Lower lobe of right lung (tissue), 2 donors: ENCODE measurements at regions not wholly inside any gene's neighbourhood (a gene's known extent, or its start where the extent isn't known, plus 50 kb on each side); places are given as distances from the start of the nearest gene placed in this dataset.

Source experiments
- ATAC-seq, 2 donors: fragments of 200-7000 bp; cut with Tn5 transposase; one replicate each; pipeline ENCODE4 v1.9.1; 2020 to 2022; ENCODE audit warnings: mild to moderate bottlenecking in 2 of 2, moderate library complexity in 2 of 2
- DNase-seq: peaks from one replicate; pipeline ENCODE4 v3.0.0-alpha.2; 2020
- H3K27ac ChIP-seq: fragments of 200-600 bp; one replicate; pipeline ENCODE4 v1.8.0; 2022
- H3K27me3 ChIP-seq: fragments of 200-600 bp; one replicate; pipeline ENCODE4 v1.8.0; 2022; ENCODE audit warnings: low read depth
- H3K36me3 ChIP-seq: fragments of 200-600 bp; one replicate; pipeline ENCODE4 v1.8.0; 2022; ENCODE audit warnings: mild to moderate bottlenecking
- H3K4me1 ChIP-seq: fragments of 200-600 bp; one replicate; pipeline ENCODE4 v1.8.0; 2022
- H3K4me3 ChIP-seq: fragments of 200-600 bp; one replicate; pipeline ENCODE4 v1.8.0; 2022; ENCODE audit warnings: mild to moderate bottlenecking
- H3K9me3 ChIP-seq: fragments of 200-600 bp; one replicate; pipeline ENCODE4 v1.8.0; 2022
- intact Hi-C: fragments of 100-400 bp; cut with DNase I; formaldehyde crosslinking; loops from one replicate; pipeline ENCODE4 v1.11.0; 2022
- TF ChIP-seq, protein P1 (sequence below): fragments of 200-600 bp; IDR thresholded peaks from one replicate; pipeline ENCODE4 v1.8.0; 2022; ENCODE audit warnings: antibody characterized with exemption, mild to moderate bottlenecking
- donor health status: DM: no; HTN: yes; CAD: no; lungs with severe emphysema.

DNA sequence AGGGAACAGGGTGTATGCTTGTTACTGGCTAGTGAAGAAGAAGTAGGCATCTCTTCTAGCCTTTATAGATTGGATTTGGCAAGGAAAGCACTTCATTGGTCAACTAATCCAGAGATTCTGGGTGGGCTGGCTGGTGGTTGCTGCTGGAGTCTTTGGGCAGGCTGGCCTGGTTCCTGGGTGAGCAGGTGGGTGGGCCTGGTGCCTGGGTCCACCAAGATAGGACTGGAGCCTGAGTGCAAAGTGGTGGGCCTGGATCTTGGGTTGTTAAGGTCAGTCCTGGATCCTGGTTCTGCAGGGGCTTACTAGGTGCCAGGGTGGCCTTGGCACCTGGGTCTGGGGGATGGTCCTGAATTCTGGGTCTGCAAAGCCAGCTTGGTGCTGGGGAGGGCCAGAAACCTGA, 482.4 kb upstream of the GHITM start:
- TF ChIP-seq, protein P1, sequence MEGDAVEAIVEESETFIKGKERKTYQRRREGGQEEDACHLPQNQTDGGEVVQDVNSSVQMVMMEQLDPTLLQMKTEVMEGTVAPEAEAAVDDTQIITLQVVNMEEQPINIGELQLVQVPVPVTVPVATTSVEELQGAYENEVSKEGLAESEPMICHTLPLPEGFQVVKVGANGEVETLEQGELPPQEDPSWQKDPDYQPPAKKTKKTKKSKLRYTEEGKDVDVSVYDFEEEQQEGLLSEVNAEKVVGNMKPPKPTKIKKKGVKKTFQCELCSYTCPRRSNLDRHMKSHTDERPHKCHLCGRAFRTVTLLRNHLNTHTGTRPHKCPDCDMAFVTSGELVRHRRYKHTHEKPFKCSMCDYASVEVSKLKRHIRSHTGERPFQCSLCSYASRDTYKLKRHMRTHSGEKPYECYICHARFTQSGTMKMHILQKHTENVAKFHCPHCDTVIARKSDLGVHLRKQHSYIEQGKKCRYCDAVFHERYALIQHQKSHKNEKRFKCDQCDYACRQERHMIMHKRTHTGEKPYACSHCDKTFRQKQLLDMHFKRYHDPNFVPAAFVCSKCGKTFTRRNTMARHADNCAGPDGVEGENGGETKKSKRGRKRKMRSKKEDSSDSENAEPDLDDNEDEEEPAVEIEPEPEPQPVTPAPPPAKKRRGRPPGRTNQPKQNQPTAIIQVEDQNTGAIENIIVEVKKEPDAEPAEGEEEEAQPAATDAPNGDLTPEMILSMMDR: no peak
- Histone ChIP-seq H3K9me3 (no peaks in the 10 kb centered on the region), H3K4me1 (no peaks in the 10 kb centered on the region), H3K36me3 (no peaks in the 10 kb centered on the region), H3K27me3 (no peaks in the 10 kb centered on the region), H3K27ac (no peak overlapping the region), H3K4me3 (no peak overlapping the region)
- DNase-seq: no peak
- intact Hi-C loops: no loop called here
- no peak for ATAC-seq

- DNase-seq (no peak), ATAC-seq (peak; percentile 33 to 46)
- TF ChIP-seq, protein P1: no peak
- Histone ChIP-seq H3K4me3 (no peak overlapping the region), H3K4me1 (no peaks in the 10 kb centered on the region), H3K27ac (no peak overlapping the region), H3K9me3 (no peaks in the 10 kb centered on the region), H3K27me3 (no peaks in the 10 kb centered on the region), H3K36me3 (no peaks in the 10 kb centered on the region)
- intact Hi-C loops: no loop called here
Measured at GRCh38 chr10:83657487-83657886, 481.8 kb upstream of the GHITM start.

DNA sequence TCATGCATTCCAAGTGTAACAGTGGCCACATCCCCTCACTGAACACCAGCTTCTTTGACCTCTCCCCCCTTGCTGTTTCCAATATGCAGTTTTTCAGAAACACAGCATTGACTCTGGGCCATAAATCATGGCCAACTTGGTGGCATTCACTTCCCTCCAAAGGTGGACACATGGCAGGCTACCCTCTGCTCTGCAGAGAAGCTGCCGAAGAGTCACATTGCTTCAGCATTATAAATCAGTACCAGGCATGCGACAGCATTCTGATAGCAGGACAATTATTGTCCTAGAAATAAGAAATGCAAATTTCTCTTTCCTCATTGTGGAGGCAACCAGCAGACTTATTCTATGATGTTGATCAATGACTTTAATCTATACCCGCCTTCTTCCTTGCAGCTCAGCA, 475.4 kb upstream of the GHITM start:
- DNase-seq: no peak
- H3K4me3 ChIP-seq: no peak overlapping the region
- H3K27me3 ChIP-seq: no peaks in the 10 kb centered on the region
- no peaks in the 10 kb centered on the region for H3K36me3 ChIP-seq
- no peak overlapping the region for H3K27ac ChIP-seq
- H3K4me1 ChIP-seq: no peaks in the 10 kb centered on the region
- no peaks in the 10 kb centered on the region for H3K9me3 ChIP-seq
- TF ChIP-seq, protein P1: no peak
- ATAC-seq: no peak
- intact Hi-C loops: no loop called here

- Histone ChIP-seq H3K4me3 (no peak overlapping the region), H3K27ac (no peak overlapping the region), H3K27me3 (no peaks in the 10 kb centered on the region), H3K9me3 (no peaks in the 10 kb centered on the region), H3K4me1 (no peaks in the 10 kb centered on the region), H3K36me3 (no peaks in the 10 kb centered on the region)
- DNase-seq (no peak), ATAC-seq (no peak)
- TF ChIP-seq, protein P1: no peak
- intact Hi-C loops: no loop called here
Measured at GRCh38 chr10:83666762-83667161, 472.5 kb upstream of the GHITM start.

- Histone ChIP-seq H3K27ac (no peak overlapping the region), H3K4me3 (no peak overlapping the region), H3K27me3 (no peaks in the 10 kb centered on the region), H3K9me3 (no peaks in the 10 kb centered on the region), H3K4me1 (no peaks in the 10 kb centered on the region), H3K36me3 (no peaks in the 10 kb centered on the region)
- no peak for ATAC-seq
- DNase-seq: no peak
- TF ChIP-seq, protein P1: no peak
- intact Hi-C loops: no loop called here
Measured at GRCh38 chr10:83667594-83667993, 471.7 kb upstream of the GHITM start.

DNA sequence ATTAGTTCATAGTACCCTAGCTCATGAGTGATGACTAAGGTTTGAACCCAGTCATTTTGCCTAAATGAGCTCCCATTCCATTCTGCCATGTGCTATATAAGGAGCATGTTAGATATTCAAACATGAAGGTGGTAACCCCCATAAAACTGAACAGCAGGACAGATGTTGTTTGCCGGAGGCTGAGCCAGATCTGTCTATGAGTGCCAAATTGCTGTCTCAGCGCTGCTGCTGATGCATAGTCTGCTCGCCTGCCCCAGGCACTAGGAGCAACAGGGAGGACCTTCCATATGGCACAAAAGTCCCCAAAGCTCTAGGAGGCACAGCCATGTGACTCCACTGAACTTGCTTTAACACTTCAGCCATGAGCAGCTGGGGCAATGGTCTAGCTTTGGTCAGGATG, 466.0 kb upstream of the GHITM start:
- Histone ChIP-seq H3K27ac (no peak overlapping the region), H3K27me3 (no peaks in the 10 kb centered on the region), H3K4me1 (no peaks in the 10 kb centered on the region), H3K9me3 (no peaks in the 10 kb centered on the region), H3K4me3 (no peak overlapping the region), H3K36me3 (no peaks in the 10 kb centered on the region)
- DNase-seq (no peak), ATAC-seq (no peak)
- intact Hi-C loops: no loop called here
- TF ChIP-seq, protein P1: no peak
